Transverse colon (tissue), 3 donors: ENCODE measurements at regions not wholly inside any gene's neighbourhood (a gene's known extent, or its start where the extent isn't known, plus 50 kb on each side); places are given as distances from the start of the nearest gene placed in this dataset.

Experiments used
- CTCF ChIP-seq, 5 experiments: fragments of 200-600 bp in 3 of 5; fragments of 450-650 bp in 2 of 5; sonication (generic) in 3 of 5; IDR thresholded peaks; 1 replicate in 2 of 5; 2 replicates in 3 of 5; pipeline ENCODE4 v1.5.1; 2016 to 2017; ENCODE audit warnings: antibody characterized with exemption in 5 of 5, inconsistent platforms in 3 of 5, mild to moderate bottlenecking in 2 of 5, moderate library complexity in 1 of 5
- POLR2A ChIP-seq: fragments of 450-650 bp; IDR thresholded peaks from one replicate; pipeline ENCODE4 v1.6.1; 2016; ENCODE audit warnings: antibody characterized with exemption, mild to moderate bottlenecking, moderate library complexity

- TF ChIP-seq POLR2A: no peak
- TF ChIP-seq CTCF (IDR thresholded peaks at IDR 0.05): no peak
Measured at GRCh38 chr3:148439254-148439822, 258.4 kb upstream of the AGTR1 start.
